ENCODE measurements at regions not wholly inside any gene's neighbourhood (a gene's known extent, or its start where the extent isn't known, plus 50 kb on each side); places are given as distances from the start of the nearest gene placed in this dataset.

GRCh38 chr16:79753286-79753685 lies 152.7 kb upstream of the MAF start:
- Histone ChIP-seq H3F3A (ENCODE audit: insufficient read depth, low read depth) (no peaks in the 10 kb centered on the region), H2AFZ (no peak overlapping the region), H3K9me3 (ENCODE audit: insufficient read depth, low read depth) (no peaks in the 10 kb centered on the region), H3K9me2 (ENCODE audit: insufficient read depth) (no peaks in the 10 kb centered on the region), H3K36me3 (ENCODE audit: low read depth) (no peaks in the 10 kb centered on the region), H4K20me1 (ENCODE audit: insufficient read depth) (no peaks in the 10 kb centered on the region), H3K4me3 (no peak overlapping the region), H3K27ac (no peak overlapping the region), H3K4me2 (no peak overlapping the region), H3K27me3 (ENCODE audit: insufficient read depth, low read depth) (no peaks in the 10 kb centered on the region), H3K79me2 (ENCODE audit: low read depth) (no peaks in the 10 kb centered on the region), H3K4me1 (replicated peaks; ENCODE audit: insufficient read depth) (no peaks in the 10 kb centered on the region)
- no peak for DNase-seq
- no TSS peak for BruUV-seq (replicated peaks)
- ChIA-PET CTCF (no interaction called here), POLR2A (ENCODE audit: unreplicated experiment) (no interaction called here)
- TF ChIP-seq CTCF (conservative IDR thresholded peaks at IDR 0.05): no peak
- TF ChIP-seq EZH2 (IDR thresholded peaks at IDR 0.05; ENCODE audit: low read depth): no peak
- intact Hi-C loops (cut with micrococcal nuclease; ENCODE audit: unreplicated experiment): no loop called here

- no peaks in the 10 kb centered on the region for H3K79me2 ChIP-seq (ENCODE audit: low read depth)
- H3K9me3 ChIP-seq (ENCODE audit: insufficient read depth, low read depth): no peaks in the 10 kb centered on the region
- ChIA-PET POLR2A (ENCODE audit: unreplicated experiment) (no interaction called here), CTCF (no interaction called here)
- no peaks in the 10 kb centered on the region for H3F3A ChIP-seq (ENCODE audit: insufficient read depth, low read depth)
- no peaks in the 10 kb centered on the region for H3K9me2 ChIP-seq (ENCODE audit: insufficient read depth)
- no peaks in the 10 kb centered on the region for H3K4me1 ChIP-seq (replicated peaks; ENCODE audit: insufficient read depth)
- no peaks in the 10 kb centered on the region for H3K36me3 ChIP-seq (ENCODE audit: low read depth)
- H3K4me2 ChIP-seq: no peak overlapping the region
- no peak overlapping the region for H3K27ac ChIP-seq
- DNase-seq: no peak
- H3K27me3 ChIP-seq (ENCODE audit: insufficient read depth, low read depth): 0 out of 2 replicates have a peak, but pooled peaks cover 2% of the 10 kb centered on the region
- no peaks in the 10 kb centered on the region for H4K20me1 ChIP-seq (ENCODE audit: insufficient read depth)
- intact Hi-C loops (cut with micrococcal nuclease; ENCODE audit: unreplicated experiment): no loop called here
- H2AFZ ChIP-seq: no peak overlapping the region
- TF ChIP-seq CTCF (conservative IDR thresholded peaks at IDR 0.05) (no peak), EZH2 (IDR thresholded peaks at IDR 0.05; ENCODE audit: low read depth) (no peak)
- no peak overlapping the region for H3K4me3 ChIP-seq
- no TSS peak for BruUV-seq (replicated peaks)
These were observed 151.9 kb upstream of the MAF start for GRCh38 chr16:79752396-79752795.

- Histone ChIP-seq H3K36me3 (ENCODE audit: low read depth) (no peaks in the 10 kb centered on the region), H3K4me2 (no peak overlapping the region), H3K4me3 (no peak overlapping the region), H3K4me1 (replicated peaks; ENCODE audit: insufficient read depth) (no peaks in the 10 kb centered on the region), H4K20me1 (ENCODE audit: insufficient read depth) (no peaks in the 10 kb centered on the region), H3K9me2 (ENCODE audit: insufficient read depth) (no peaks in the 10 kb centered on the region), H3F3A (ENCODE audit: insufficient read depth, low read depth) (no peaks in the 10 kb centered on the region), H3K27me3 (ENCODE audit: insufficient read depth, low read depth) (0 out of 2 replicates have a peak, but pooled peaks cover 2% of the 10 kb centered on the region), H2AFZ (no peak overlapping the region), H3K79me2 (ENCODE audit: low read depth) (no peaks in the 10 kb centered on the region), H3K9me3 (ENCODE audit: insufficient read depth, low read depth) (no peaks in the 10 kb centered on the region), H3K27ac (no peak overlapping the region)
- intact Hi-C loops (cut with micrococcal nuclease; ENCODE audit: unreplicated experiment): no loop called here
- no TSS peak for BruUV-seq (replicated peaks)
- no peak for TF ChIP-seq CTCF (conservative IDR thresholded peaks at IDR 0.05)
- TF ChIP-seq EZH2 (IDR thresholded peaks at IDR 0.05; ENCODE audit: low read depth): no peak
- no peak for DNase-seq
- CTCF ChIA-PET: no interaction called here
- POLR2A ChIA-PET (ENCODE audit: unreplicated experiment): no interaction called here
These were observed 151.1 kb upstream of the MAF start for GRCh38 chr16:79751471-79752184.

Measured in PC-9 (cell line).